ENCODE measurements at regions not wholly inside any gene's neighbourhood (a gene's known extent, or its start where the extent isn't known, plus 50 kb on each side); places are given as distances from the start of the nearest gene placed in this dataset.

DNA sequence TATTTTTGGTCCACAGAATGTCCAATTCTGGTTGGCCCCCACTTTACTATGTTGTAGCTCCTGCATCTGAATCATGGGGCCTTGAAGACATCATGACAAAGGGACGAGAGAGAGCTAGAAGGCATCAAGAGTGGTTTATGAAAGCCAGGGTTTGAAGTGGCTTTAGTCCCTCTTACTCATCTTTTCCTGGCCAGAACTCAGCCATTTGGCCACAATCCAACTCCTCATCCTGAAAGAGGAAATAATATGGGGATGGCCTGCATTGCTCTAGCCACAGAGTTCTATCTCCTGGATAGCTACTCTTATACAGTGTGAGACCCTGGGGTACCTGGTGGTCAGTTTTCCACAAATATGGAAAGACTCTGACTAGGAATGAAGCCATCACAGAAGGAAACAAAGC is 418.9 kb downstream of the XPNPEP1 start:
- Histone ChIP-seq H3K27ac (no peak overlapping the region), H3K4me3 (no peak overlapping the region), H3K4me2 (no peak overlapping the region), H3K4me1 (no peaks in the 10 kb centered on the region), H3K9me3 (no peaks in the 10 kb centered on the region)
- no peak for FAIRE-seq
- ChIA-PET POLR2A (no interaction called here), CTCF (no interaction called here)
- WGBS (ENCODE audit: missing lambda C conversion rate), result 0% methylated on average over 1 of the region's 1 CpG
- DNase-seq (ENCODE audit: low read depth in 1 of 2, low spot score in 1 of 2), result no peak
- ATAC-seq, result no peak
- no peak for TF ChIP-seq ZSCAN20 (CRISPR knock-in tag; IDR thresholded peaks at IDR 0.05)
- TF ChIP-seq RARB (CRISPR knock-in tag; IDR thresholded peaks at IDR 0.05), result no peak
- TF ChIP-seq FOSL2 (IDR thresholded peaks at IDR 0.05), result no peak
- TF ChIP-seq FOSL2 (CRISPR knock-in tag; IDR thresholded peaks at IDR 0.05), result no peak
- TF ChIP-seq, protein P1, sequence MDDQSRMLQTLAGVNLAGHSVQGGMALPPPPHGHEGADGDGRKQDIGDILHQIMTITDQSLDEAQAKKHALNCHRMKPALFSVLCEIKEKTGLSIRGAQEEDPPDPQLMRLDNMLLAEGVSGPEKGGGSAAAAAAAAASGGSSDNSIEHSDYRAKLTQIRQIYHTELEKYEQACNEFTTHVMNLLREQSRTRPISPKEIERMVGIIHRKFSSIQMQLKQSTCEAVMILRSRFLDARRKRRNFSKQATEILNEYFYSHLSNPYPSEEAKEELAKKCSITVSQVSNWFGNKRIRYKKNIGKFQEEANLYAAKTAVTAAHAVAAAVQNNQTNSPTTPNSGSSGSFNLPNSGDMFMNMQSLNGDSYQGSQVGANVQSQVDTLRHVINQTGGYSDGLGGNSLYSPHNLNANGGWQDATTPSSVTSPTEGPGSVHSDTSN (IDR thresholded peaks at IDR 0.05), result no peak
- TF ChIP-seq, protein P2, sequence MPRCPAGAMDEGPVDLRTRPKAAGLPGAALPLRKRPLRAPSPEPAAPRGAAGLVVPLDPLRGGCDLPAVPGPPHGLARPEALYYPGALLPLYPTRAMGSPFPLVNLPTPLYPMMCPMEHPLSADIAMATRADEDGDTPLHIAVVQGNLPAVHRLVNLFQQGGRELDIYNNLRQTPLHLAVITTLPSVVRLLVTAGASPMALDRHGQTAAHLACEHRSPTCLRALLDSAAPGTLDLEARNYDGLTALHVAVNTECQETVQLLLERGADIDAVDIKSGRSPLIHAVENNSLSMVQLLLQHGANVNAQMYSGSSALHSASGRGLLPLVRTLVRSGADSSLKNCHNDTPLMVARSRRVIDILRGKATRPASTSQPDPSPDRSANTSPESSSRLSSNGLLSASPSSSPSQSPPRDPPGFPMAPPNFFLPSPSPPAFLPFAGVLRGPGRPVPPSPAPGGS (IDR thresholded peaks at IDR 0.05), result no peak
- TF ChIP-seq, protein P3, sequence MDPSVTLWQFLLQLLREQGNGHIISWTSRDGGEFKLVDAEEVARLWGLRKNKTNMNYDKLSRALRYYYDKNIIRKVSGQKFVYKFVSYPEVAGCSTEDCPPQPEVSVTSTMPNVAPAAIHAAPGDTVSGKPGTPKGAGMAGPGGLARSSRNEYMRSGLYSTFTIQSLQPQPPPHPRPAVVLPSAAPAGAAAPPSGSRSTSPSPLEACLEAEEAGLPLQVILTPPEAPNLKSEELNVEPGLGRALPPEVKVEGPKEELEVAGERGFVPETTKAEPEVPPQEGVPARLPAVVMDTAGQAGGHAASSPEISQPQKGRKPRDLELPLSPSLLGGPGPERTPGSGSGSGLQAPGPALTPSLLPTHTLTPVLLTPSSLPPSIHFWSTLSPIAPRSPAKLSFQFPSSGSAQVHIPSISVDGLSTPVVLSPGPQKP (IDR thresholded peaks at IDR 0.05; ENCODE audit: low read depth, low read length), result no peak
- TF ChIP-seq ESRRA (IDR thresholded peaks at IDR 0.05; ENCODE audit: borderline replicate concordance, low read length), result no peak
- TF ChIP-seq ZC3H11A (IDR thresholded peaks at IDR 0.05), result no peak
- no peak for TF ChIP-seq SREBF2 (IDR thresholded peaks at IDR 0.05)
- TF ChIP-seq KDM5A (IDR thresholded peaks at IDR 0.05), result no peak
- TF ChIP-seq KDM1A (IDR thresholded peaks at IDR 0.05; ENCODE audit: low read depth), result no peak
- TF ChIP-seq RNF2 (IDR thresholded peaks at IDR 0.05; ENCODE audit: borderline replicate concordance, low read depth), result no peak

DNA sequence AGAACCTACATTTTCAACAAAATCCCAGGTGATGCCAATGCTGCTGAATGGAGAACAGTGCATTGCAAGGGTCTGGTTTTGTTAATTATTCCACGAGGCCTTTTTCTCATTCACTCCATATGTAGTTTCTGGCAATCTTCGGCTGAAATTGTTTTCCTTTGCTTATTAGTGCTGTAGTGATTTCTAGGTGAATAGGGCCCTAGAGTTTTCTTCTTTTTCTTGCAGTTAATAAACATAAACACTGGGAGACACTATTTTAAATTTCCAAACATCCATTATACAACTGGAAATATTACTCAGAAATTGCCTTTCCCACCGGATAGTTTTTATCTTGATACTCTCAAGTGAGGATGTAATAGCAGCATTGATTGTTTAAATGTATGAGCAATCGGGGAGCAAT is 435.6 kb downstream of the XPNPEP1 start:
- no peaks in the 10 kb centered on the region for H3K4me1 ChIP-seq
- TF ChIP-seq CHD4 (IDR thresholded peaks at IDR 0.05; ENCODE audit: borderline replicate concordance), result no peak
- no peak for TF ChIP-seq MAZ (IDR thresholded peaks at IDR 0.05; ENCODE audit: borderline replicate concordance, low read depth, low read length)
- no peak for TF ChIP-seq GATA3 (IDR thresholded peaks at IDR 0.05; ENCODE audit: borderline replicate concordance)
- ChIA-PET CTCF (no interaction called here), POLR2A (no interaction called here)
- no peak overlapping the region for H3K27ac ChIP-seq
- DNase-seq (ENCODE audit: low read depth in 1 of 2, low spot score in 1 of 2), result no peak
- no peak for ATAC-seq
- H3K4me2 ChIP-seq, result no peak overlapping the region
- H3K9me3 ChIP-seq, result no peaks in the 10 kb centered on the region
- 6% methylated on average over 4 of the region's 4 CpGs for WGBS (ENCODE audit: missing lambda C conversion rate)
- H3K4me3 ChIP-seq, result no peak overlapping the region
- FAIRE-seq, result no peak

DNA sequence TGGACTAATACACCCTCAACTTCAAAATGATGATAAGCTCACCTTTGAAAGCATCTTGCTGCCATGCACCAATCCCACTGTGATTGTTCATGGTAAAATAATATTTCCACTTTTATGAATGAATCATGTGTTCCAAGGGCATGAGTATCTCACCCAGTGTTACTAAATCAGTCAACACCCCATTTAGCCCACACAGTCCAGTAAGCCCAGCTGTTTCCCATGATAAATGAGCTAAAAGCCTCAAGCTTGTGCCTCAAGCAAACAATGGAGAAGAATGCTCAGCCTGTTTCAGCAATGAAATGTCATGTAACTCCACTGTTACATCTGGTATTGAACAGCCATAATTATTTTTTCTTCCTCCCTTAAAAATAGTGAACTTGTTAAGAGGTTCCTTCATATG is 442.5 kb downstream of the XPNPEP1 start:
- Histone ChIP-seq H3K4me2 (no peak overlapping the region), H3K9me3 (no peaks in the 10 kb centered on the region), H3K4me1 (no peaks in the 10 kb centered on the region), H3K27ac (no peak overlapping the region), H3K4me3 (no peak overlapping the region)
- ATAC-seq (no peak), FAIRE-seq (no peak), DNase-seq (ENCODE audit: low read depth in 1 of 2, low spot score in 1 of 2) (no peak)
- ChIA-PET POLR2A (no interaction called here), CTCF (interaction anchor here (0.7 kb wide), 1 partner anchor 478 kb away, joined by 3 read pairs; no protein-coding TSS in a partner anchor)
- TF ChIP-seq FOSB (CRISPR knock-in tag; IDR thresholded peaks at IDR 0.05) (no peak), EP300 (IDR thresholded peaks at IDR 0.05) (no peak), MAZ (IDR thresholded peaks at IDR 0.05; ENCODE audit: borderline replicate concordance, low read depth, low read length) (no peak), CBX2 (IDR thresholded peaks at IDR 0.05; ENCODE audit: borderline replicate concordance, low read depth) (no peak), HOXB13 (CRISPR knock-in tag; IDR thresholded peaks at IDR 0.05; ENCODE audit: low read depth) (no peak), EHMT2 (IDR thresholded peaks at IDR 0.05; ENCODE audit: low read depth) (no peak), ZFP36 (IDR thresholded peaks at IDR 0.05; ENCODE audit: borderline replicate concordance, partially characterized antibody) (no peak), RFX5 (IDR thresholded peaks at IDR 0.05) (no peak)
- TF ChIP-seq, protein P4, sequence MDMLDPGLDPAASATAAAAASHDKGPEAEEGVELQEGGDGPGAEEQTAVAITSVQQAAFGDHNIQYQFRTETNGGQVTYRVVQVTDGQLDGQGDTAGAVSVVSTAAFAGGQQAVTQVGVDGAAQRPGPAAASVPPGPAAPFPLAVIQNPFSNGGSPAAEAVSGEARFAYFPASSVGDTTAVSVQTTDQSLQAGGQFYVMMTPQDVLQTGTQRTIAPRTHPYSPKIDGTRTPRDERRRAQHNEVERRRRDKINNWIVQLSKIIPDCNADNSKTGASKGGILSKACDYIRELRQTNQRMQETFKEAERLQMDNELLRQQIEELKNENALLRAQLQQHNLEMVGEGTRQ (IDR thresholded peaks at IDR 0.05), result no peak
- TF ChIP-seq, protein P5, sequence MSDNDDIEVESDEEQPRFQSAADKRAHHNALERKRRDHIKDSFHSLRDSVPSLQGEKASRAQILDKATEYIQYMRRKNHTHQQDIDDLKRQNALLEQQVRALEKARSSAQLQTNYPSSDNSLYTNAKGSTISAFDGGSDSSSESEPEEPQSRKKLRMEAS (IDR thresholded peaks at IDR 0.05), result no peak
- TF ChIP-seq, protein P6, sequence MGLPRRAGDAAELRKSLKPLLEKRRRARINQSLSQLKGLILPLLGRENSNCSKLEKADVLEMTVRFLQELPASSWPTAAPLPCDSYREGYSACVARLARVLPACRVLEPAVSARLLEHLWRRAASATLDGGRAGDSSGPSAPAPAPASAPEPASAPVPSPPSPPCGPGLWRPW (IDR thresholded peaks at IDR 0.05), result no peak
- TF ChIP-seq, protein P7, sequence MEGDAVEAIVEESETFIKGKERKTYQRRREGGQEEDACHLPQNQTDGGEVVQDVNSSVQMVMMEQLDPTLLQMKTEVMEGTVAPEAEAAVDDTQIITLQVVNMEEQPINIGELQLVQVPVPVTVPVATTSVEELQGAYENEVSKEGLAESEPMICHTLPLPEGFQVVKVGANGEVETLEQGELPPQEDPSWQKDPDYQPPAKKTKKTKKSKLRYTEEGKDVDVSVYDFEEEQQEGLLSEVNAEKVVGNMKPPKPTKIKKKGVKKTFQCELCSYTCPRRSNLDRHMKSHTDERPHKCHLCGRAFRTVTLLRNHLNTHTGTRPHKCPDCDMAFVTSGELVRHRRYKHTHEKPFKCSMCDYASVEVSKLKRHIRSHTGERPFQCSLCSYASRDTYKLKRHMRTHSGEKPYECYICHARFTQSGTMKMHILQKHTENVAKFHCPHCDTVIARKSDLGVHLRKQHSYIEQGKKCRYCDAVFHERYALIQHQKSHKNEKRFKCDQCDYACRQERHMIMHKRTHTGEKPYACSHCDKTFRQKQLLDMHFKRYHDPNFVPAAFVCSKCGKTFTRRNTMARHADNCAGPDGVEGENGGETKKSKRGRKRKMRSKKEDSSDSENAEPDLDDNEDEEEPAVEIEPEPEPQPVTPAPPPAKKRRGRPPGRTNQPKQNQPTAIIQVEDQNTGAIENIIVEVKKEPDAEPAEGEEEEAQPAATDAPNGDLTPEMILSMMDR (IDR thresholded peaks at IDR 0.05), result no peak
